Fibroblast of lung (primary cell): ENCODE measurements at regions not wholly inside any gene's neighbourhood (a gene's known extent, or its start where the extent isn't known, plus 50 kb on each side); places are given as distances from the start of the nearest gene placed in this dataset.

ENCODE experiments used
- DNase-seq, 2 donors: peaks; one replicate each; pipeline versions ENCODE4 v3.0.0 to v3.0.0-alpha.2; 2010; ENCODE audit warnings: low read depth in 2 of 2
- H2AFZ ChIP-seq: 2 replicates; pipeline ENCODE4 v1.5.1; 2012; ENCODE audit warnings: low read length, control low read depth, inconsistent platforms
- H3K27ac ChIP-seq: 2 replicates; pipeline ENCODE4 v1.5.1; 2011; ENCODE audit warnings: low read length, control low read depth; ENCODE audit not compliant: insufficient read depth
- H3K27me3 ChIP-seq: 2 replicates; pipeline ENCODE4 v1.5.1; 2011; ENCODE audit warnings: mild to moderate bottlenecking, low read length; ENCODE audit not compliant: control insufficient read depth, insufficient read depth
- H3K36me3 ChIP-seq: 2 replicates; pipeline ENCODE4 v1.5.1; 2011; ENCODE audit warnings: low read length; ENCODE audit not compliant: control insufficient read depth, insufficient read depth
- H3K4me1 ChIP-seq: 2 replicates; pipeline ENCODE4 v1.5.1; 2011; ENCODE audit warnings: low read length; ENCODE audit not compliant: control insufficient read depth, insufficient read depth; ENCODE audit errors: extremely low read depth
- H3K4me2 ChIP-seq: 2 replicates; pipeline ENCODE4 v1.5.1; 2011; ENCODE audit warnings: low read length, control low read depth; ENCODE audit not compliant: insufficient read depth; ENCODE audit errors: extremely low read depth
- H3K4me3 ChIP-seq, 4 experiments: fragments of 200-600 bp in 1 of 4; sonication (generic) in 1 of 4; replicated peaks in 1 of 4; 2 replicates each; pipeline ENCODE4 v1.5.1; 2011 to 2016; ENCODE audit warnings: low read length in 4 of 4, low read depth in 3 of 4, mild to moderate bottlenecking in 3 of 4, control low read depth in 2 of 4, inconsistent platforms in 1 of 4, mixed read lengths in 1 of 4; ENCODE audit not compliant: insufficient read depth in 1 of 4; ENCODE audit errors: control extremely low read depth in 1 of 4
- H3K79me2 ChIP-seq: 2 replicates; pipeline ENCODE4 v1.5.1; 2012; ENCODE audit warnings: mild to moderate bottlenecking, low read length, inconsistent platforms; ENCODE audit not compliant: control insufficient read depth, insufficient read depth
- H3K9ac ChIP-seq: 2 replicates; pipeline ENCODE4 v1.5.1; 2011; ENCODE audit warnings: mild to moderate bottlenecking, low read length, control low read depth; ENCODE audit not compliant: insufficient read depth
- H3K9me3 ChIP-seq: 2 replicates; pipeline ENCODE4 v1.5.1; 2012; ENCODE audit warnings: low read depth, low read length; ENCODE audit not compliant: control insufficient read depth, insufficient read depth
- H4K20me1 ChIP-seq: 2 replicates; pipeline ENCODE4 v1.5.1; 2011; ENCODE audit warnings: low read length; ENCODE audit not compliant: control insufficient read depth, insufficient read depth; ENCODE audit errors: extremely low read depth
- EZH2 ChIP-seq: IDR thresholded peaks from 2 replicates; pipeline ENCODE4 v1.5.1; 2012; ENCODE audit warnings: low read length, control low read depth, mild to moderate bottlenecking; ENCODE audit errors: missing control alignments
- TF ChIP-seq, protein P1 (sequence below), 2 donors: IDR thresholded peaks in 1 of 2; conservative IDR thresholded peaks in 1 of 2; 1 replicate in 1 of 2; 2 replicates in 1 of 2; pipeline ENCODE4 v1.5.1; 2011 to 2012; ENCODE audit warnings: low read length in 2 of 2, control low read depth in 1 of 2, inconsistent platforms in 1 of 2, low read depth in 1 of 2, mild to moderate bottlenecking in 1 of 2

DNA sequence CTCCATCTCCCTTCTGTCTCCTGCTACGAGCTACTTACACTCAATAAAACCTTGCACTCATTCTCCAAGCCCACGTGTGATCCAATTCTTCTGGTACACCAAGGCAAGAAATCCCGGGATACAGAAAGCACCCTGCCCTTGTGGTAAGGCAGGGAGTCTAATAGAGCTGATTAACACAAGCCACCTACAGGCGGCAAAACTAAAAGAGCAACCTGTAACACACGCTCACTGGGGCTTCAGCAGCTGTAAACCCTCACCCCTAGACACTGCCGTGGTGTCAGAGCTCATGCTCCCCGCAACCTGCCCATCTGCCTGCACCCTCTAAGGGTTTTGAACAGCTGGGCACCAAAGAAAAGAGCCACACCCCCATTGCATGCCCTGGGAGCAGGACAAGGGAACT is 755.4 kb upstream of the HTR2C start:
- Histone ChIP-seq H3K79me2 (no peaks in the 10 kb centered on the region), H2AFZ (no peak overlapping the region), H4K20me1 (no peaks in the 10 kb centered on the region), H3K4me1 (no peaks in the 10 kb centered on the region), H3K36me3 (no peaks in the 10 kb centered on the region), H3K27ac (no peak overlapping the region), H3K9me3 (no peaks in the 10 kb centered on the region), H3K4me2 (no peak overlapping the region), H3K4me3 (no peak overlapping the region), H3K9ac (no peak overlapping the region), H3K27me3 (no peaks in the 10 kb centered on the region)
- TF ChIP-seq, protein P1, sequence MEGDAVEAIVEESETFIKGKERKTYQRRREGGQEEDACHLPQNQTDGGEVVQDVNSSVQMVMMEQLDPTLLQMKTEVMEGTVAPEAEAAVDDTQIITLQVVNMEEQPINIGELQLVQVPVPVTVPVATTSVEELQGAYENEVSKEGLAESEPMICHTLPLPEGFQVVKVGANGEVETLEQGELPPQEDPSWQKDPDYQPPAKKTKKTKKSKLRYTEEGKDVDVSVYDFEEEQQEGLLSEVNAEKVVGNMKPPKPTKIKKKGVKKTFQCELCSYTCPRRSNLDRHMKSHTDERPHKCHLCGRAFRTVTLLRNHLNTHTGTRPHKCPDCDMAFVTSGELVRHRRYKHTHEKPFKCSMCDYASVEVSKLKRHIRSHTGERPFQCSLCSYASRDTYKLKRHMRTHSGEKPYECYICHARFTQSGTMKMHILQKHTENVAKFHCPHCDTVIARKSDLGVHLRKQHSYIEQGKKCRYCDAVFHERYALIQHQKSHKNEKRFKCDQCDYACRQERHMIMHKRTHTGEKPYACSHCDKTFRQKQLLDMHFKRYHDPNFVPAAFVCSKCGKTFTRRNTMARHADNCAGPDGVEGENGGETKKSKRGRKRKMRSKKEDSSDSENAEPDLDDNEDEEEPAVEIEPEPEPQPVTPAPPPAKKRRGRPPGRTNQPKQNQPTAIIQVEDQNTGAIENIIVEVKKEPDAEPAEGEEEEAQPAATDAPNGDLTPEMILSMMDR (conservative IDR thresholded peaks at IDR 0.05 in 1 of 2, IDR thresholded peaks at IDR 0.05 in 1 of 2; ENCODE audit: low read depth in 1 of 2, low read length in 2 of 2) = no peak
- no peak for DNase-seq

DNA sequence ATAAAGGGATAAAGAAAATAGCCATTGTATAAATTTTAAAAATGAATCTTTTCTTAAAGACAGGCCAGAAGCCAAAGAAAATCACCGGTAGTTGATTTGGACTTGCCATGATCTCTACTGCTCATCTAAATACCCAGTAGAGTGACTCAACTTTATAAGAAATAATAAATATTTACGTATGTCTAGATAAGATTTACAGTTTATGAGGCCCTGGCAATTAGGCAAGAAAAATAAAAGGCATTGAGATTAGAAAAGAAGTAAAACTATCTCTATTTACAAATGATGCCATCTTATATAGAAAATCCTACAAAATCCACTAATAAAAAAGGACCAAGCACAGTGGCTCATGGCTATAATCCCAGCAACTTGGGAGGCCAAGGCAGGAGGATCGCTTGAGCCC is 765.5 kb upstream of the HTR2C start:
- TF ChIP-seq EZH2 = no peak
- TF ChIP-seq, protein P1 (conservative IDR thresholded peaks at IDR 0.05 in 1 of 2, IDR thresholded peaks at IDR 0.05 in 1 of 2; ENCODE audit: low read depth in 1 of 2, low read length in 2 of 2) = no peak
- DNase-seq = no peak
- Histone ChIP-seq H4K20me1 (no peaks in the 10 kb centered on the region), H3K4me1 (no peaks in the 10 kb centered on the region), H3K27ac (no peak overlapping the region), H3K79me2 (no peaks in the 10 kb centered on the region), H3K27me3 (no peaks in the 10 kb centered on the region), H3K36me3 (no peaks in the 10 kb centered on the region), H3K9ac (no peak overlapping the region), H3K9me3 (no peaks in the 10 kb centered on the region), H3K4me2 (no peak overlapping the region), H2AFZ (no peak overlapping the region), H3K4me3 (no peak overlapping the region)

DNA sequence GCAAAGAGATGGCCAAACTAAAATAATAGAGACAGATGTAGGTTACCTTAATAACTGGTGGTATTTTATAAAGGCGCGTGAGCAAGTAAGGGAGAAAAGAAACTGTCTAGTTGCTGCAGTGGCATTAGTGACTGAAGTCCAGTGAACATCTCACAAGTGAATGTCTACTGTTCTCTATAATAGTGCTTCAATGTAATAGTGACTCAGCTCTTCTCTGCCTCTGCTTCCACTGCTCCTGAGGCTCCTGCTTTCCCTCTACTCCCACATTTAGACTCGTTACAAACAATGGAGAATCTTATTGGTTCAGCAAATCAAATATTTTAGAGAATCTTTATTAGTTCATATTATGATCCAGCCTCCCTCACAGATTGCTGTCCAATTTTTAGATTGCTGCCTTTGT is 779.1 kb upstream of the HTR2C start:
- no peaks in the 10 kb centered on the region for H3K27me3 ChIP-seq
- no peak overlapping the region for H2AFZ ChIP-seq

More for the DNA sequence above, 779.1 kb upstream of the HTR2C start:
- H3K27ac ChIP-seq = no peak overlapping the region
- H3K4me3 ChIP-seq = no peak overlapping the region
- no peak overlapping the region for H3K4me2 ChIP-seq
- H4K20me1 ChIP-seq = no peaks in the 10 kb centered on the region
- no peak for TF ChIP-seq EZH2
- TF ChIP-seq, protein P1 (conservative IDR thresholded peaks at IDR 0.05 in 1 of 2, IDR thresholded peaks at IDR 0.05 in 1 of 2; ENCODE audit: low read depth in 1 of 2, low read length in 2 of 2) = no peak
- H3K36me3 ChIP-seq = no peaks in the 10 kb centered on the region
- DNase-seq = no peak
- H3K4me1 ChIP-seq = no peaks in the 10 kb centered on the region
- H3K9ac ChIP-seq = no peak overlapping the region
- H3K79me2 ChIP-seq = no peaks in the 10 kb centered on the region
- H3K9me3 ChIP-seq = no peaks in the 10 kb centered on the region
